ENCODE measurements at regions not wholly inside any gene's neighbourhood (a gene's known extent, or its start where the extent isn't known, plus 50 kb on each side); places are given as distances from the start of the nearest gene placed in this dataset.

DNA sequence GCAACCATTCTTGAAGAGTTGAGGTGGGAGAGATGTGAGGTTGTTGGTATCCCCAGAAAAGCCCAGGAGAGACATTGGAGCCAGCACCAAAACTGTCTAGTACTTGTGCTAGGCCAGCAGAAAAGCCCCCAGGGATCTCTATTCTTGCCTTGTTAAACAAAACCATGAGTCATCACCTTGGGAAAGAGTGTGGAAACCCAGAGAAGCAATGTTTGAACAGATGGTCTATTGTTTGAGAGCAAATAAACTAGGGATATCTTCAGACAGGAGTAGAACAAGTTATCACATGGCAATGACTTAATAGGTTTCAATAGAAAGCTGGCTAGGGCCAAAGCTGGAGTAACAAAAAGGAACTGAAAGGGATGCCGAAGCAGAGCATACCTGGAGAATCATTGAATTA is 195.7 kb upstream of the CASK start:
- H3K79me2 ChIP-seq (ENCODE audit: insufficient read depth, low read length): no peaks in the 10 kb centered on the region
- H3K9me3 ChIP-seq (ENCODE audit: insufficient read depth, low read length): no peaks in the 10 kb centered on the region
- H4K20me1 ChIP-seq (ENCODE audit: low read depth, low read length): no peaks in the 10 kb centered on the region
- H3K27me3 ChIP-seq (ENCODE audit: low read length): no peaks in the 10 kb centered on the region
- no peaks in the 10 kb centered on the region for H3K9me2 ChIP-seq (replicated peaks; ENCODE audit: insufficient read depth, low read length)
- H3F3A ChIP-seq (ENCODE audit: insufficient read depth): no peaks in the 10 kb centered on the region
- H3K36me3 ChIP-seq (ENCODE audit: low read length): no peaks in the 10 kb centered on the region
- H2AFZ ChIP-seq (ENCODE audit: low read depth, low read length, severe bottlenecking): no peak overlapping the region
- no peak for TF ChIP-seq EZH2phosphoT487 (conservative IDR thresholded peaks at IDR 0.05; ENCODE audit: low read length)
- TF ChIP-seq, protein P1, sequence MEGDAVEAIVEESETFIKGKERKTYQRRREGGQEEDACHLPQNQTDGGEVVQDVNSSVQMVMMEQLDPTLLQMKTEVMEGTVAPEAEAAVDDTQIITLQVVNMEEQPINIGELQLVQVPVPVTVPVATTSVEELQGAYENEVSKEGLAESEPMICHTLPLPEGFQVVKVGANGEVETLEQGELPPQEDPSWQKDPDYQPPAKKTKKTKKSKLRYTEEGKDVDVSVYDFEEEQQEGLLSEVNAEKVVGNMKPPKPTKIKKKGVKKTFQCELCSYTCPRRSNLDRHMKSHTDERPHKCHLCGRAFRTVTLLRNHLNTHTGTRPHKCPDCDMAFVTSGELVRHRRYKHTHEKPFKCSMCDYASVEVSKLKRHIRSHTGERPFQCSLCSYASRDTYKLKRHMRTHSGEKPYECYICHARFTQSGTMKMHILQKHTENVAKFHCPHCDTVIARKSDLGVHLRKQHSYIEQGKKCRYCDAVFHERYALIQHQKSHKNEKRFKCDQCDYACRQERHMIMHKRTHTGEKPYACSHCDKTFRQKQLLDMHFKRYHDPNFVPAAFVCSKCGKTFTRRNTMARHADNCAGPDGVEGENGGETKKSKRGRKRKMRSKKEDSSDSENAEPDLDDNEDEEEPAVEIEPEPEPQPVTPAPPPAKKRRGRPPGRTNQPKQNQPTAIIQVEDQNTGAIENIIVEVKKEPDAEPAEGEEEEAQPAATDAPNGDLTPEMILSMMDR (IDR thresholded peaks at IDR 0.05; ENCODE audit: insufficient read depth, low read length, poor library complexity, severe bottlenecking): no peak
- H3K27ac ChIP-seq (ENCODE audit: low read depth, low read length): no peak overlapping the region
- no peak overlapping the region for H3K9ac ChIP-seq (ENCODE audit: low read length)
- no peak overlapping the region for H3K4me2 ChIP-seq (ENCODE audit: low read depth, low read length, poor library complexity, severe bottlenecking)
- H3K4me3 ChIP-seq (ENCODE audit: insufficient read depth, low read length, poor library complexity, severe bottlenecking): no peak overlapping the region

DNA sequence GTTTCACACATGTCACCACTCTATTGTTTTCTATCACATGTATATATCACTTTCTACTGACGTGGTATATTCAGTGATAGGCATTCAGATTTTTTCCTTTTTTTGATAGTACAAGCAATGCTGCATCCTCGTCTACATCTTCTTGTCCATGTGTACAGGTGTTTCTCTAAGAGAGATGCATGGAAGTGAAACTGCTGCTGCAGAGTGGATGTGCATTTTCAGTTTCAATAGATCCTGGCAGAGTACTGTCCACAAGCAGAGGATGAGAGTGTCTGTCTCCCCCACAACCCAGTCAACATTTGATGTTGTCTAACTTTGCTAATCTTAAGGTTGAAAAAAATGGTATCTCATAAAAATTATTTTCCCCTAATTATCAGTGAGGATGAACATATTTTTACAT is 194.0 kb upstream of the CASK start:
- no peaks in the 10 kb centered on the region for H3K9me3 ChIP-seq (ENCODE audit: insufficient read depth, low read length)
- no peak overlapping the region for H3K9ac ChIP-seq (ENCODE audit: low read length)
- no peak overlapping the region for H3K4me3 ChIP-seq (ENCODE audit: insufficient read depth, low read length, poor library complexity, severe bottlenecking)
- H3K27ac ChIP-seq (ENCODE audit: low read depth, low read length): no peak overlapping the region
- H3K36me3 ChIP-seq (ENCODE audit: low read length): no peaks in the 10 kb centered on the region
- no peak overlapping the region for H2AFZ ChIP-seq (ENCODE audit: low read depth, low read length, severe bottlenecking)
- no peaks in the 10 kb centered on the region for H3F3A ChIP-seq (ENCODE audit: insufficient read depth)
- no peaks in the 10 kb centered on the region for H4K20me1 ChIP-seq (ENCODE audit: low read depth, low read length)
- H3K4me2 ChIP-seq (ENCODE audit: low read depth, low read length, poor library complexity, severe bottlenecking): no peak overlapping the region
- H3K79me2 ChIP-seq (ENCODE audit: insufficient read depth, low read length): no peaks in the 10 kb centered on the region
- H3K27me3 ChIP-seq (ENCODE audit: low read length): no peaks in the 10 kb centered on the region
- TF ChIP-seq EZH2phosphoT487 (conservative IDR thresholded peaks at IDR 0.05; ENCODE audit: low read length): no peak
- TF ChIP-seq, protein P1 (IDR thresholded peaks at IDR 0.05; ENCODE audit: insufficient read depth, low read length, poor library complexity, severe bottlenecking): no peak
- H3K9me2 ChIP-seq (replicated peaks; ENCODE audit: insufficient read depth, low read length): no peaks in the 10 kb centered on the region

DNA sequence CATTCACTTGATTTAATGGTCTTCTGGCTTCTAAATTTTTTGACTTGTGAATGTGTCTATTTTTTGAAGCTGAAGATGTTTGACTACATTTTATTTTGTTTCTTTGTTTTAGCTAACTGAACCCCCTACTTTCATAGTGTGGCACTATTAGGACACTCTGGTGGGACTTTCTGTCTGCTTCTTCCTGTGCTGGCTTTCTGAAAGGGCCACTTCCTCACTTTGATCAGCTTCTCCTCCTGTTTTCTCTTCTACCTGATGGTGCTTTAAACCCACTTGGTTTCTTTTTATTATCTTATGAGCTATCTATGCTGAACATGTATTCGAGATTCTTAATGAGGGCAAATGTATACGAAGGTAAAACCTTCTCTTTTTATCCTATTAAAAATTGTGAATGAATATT is 186.1 kb upstream of the CASK start:
- no peak overlapping the region for H2AFZ ChIP-seq (ENCODE audit: low read depth, low read length, severe bottlenecking)
- H3K4me3 ChIP-seq (ENCODE audit: insufficient read depth, low read length, poor library complexity, severe bottlenecking): no peak overlapping the region
- no peak overlapping the region for H3K27ac ChIP-seq (ENCODE audit: low read depth, low read length)
- H3K9me2 ChIP-seq (replicated peaks; ENCODE audit: insufficient read depth, low read length): no peaks in the 10 kb centered on the region
- no peaks in the 10 kb centered on the region for H3F3A ChIP-seq (ENCODE audit: insufficient read depth)
- H3K79me2 ChIP-seq (ENCODE audit: insufficient read depth, low read length): no peaks in the 10 kb centered on the region
- H3K27me3 ChIP-seq (ENCODE audit: low read length): no peaks in the 10 kb centered on the region
- no peaks in the 10 kb centered on the region for H4K20me1 ChIP-seq (ENCODE audit: low read depth, low read length)
- no peak overlapping the region for H3K9ac ChIP-seq (ENCODE audit: low read length)
- H3K4me2 ChIP-seq (ENCODE audit: low read depth, low read length, poor library complexity, severe bottlenecking): no peak overlapping the region
- H3K9me3 ChIP-seq (ENCODE audit: insufficient read depth, low read length): no peaks in the 10 kb centered on the region
- no peaks in the 10 kb centered on the region for H3K36me3 ChIP-seq (ENCODE audit: low read length)
- TF ChIP-seq, protein P1 (IDR thresholded peaks at IDR 0.05; ENCODE audit: insufficient read depth, low read length, poor library complexity, severe bottlenecking): no peak
- TF ChIP-seq EZH2phosphoT487 (conservative IDR thresholded peaks at IDR 0.05; ENCODE audit: low read length): no peak

All from SU-DHL-6 (cell line).